K562 (cell line): ENCODE measurements at regions not wholly inside any gene's neighbourhood (a gene's known extent, or its start where the extent isn't known, plus 50 kb on each side); places are given as distances from the start of the nearest gene placed in this dataset.

Experiments
- BHLHE40 ChIP-seq: IDR thresholded peaks from 2 replicates; pipeline ENCODE4 v1.6.1; 2011; ENCODE audit warnings: low read length, improper control_type of control experiment
- CEBPB ChIP-seq: fragments of 450-650 bp; IDR thresholded peaks from 2 replicates; pipeline ENCODE4 v1.6.1; 2016; ENCODE audit warnings: missing genetic modification characterization, missing compliant biosample characterization
- ELF4 ChIP-seq: fragments of 450-650 bp; formaldehyde crosslinking; IDR thresholded peaks from 2 replicates; pipeline ENCODE4 v1.4.0; 2022; ENCODE audit warnings: missing genetic modification characterization
- LARP7 ChIP-seq: fragments of 450-650 bp; IDR thresholded peaks from 2 replicates; pipeline ENCODE4 v1.6.1; 2016
- POLR2AphosphoS2 ChIP-seq: IDR thresholded peaks from 2 replicates; pipeline ENCODE4 v1.6.1; 2012; ENCODE audit warnings: low read length, improper control_type of control experiment
- RUNX1 ChIP-seq: sonication (generic); IDR thresholded peaks from 2 replicates; pipeline ENCODE4 v1.6.1; 2016; ENCODE audit warnings: antibody characterized with exemption, low read depth
- SIRT6 ChIP-seq: IDR thresholded peaks from one replicate; pipeline ENCODE4 v1.6.1; 2012; ENCODE audit warnings: low read depth, mild to moderate bottlenecking, control low read depth, inconsistent platforms, low read length, moderate library complexity
- SOX6 ChIP-seq: fragments of 450-650 bp; IDR thresholded peaks from 2 replicates; pipeline ENCODE4 v1.6.1; 2014; ENCODE audit warnings: mild to moderate bottlenecking
- ZNF174 ChIP-seq: fragments of 250-450 bp; sonication (Bioruptor Pico); IDR thresholded peaks from 2 replicates; pipeline ENCODE4 v1.4.0; 2020; ENCODE audit warnings: mild to moderate bottlenecking
- ZNF23 ChIP-seq: fragments of 250-450 bp; sonication (Bioruptor Pico); IDR thresholded peaks from 2 replicates; pipeline ENCODE4 v1.4.0; 2020; ENCODE audit warnings: mild to moderate bottlenecking
- TF ChIP-seq, protein P1 (sequence below): fragments of 250-450 bp; sonication (Bioruptor Pico); IDR thresholded peaks from 2 replicates; pipeline ENCODE4 v1.8.0; 2021; ENCODE audit warnings: moderate library complexity, mild to moderate bottlenecking, inconsistent platforms
- TF ChIP-seq, protein P2 (sequence below), 3 experiments: IDR thresholded peaks in 2 of 3; conservative IDR thresholded peaks in 1 of 3; 2 replicates each; pipeline ENCODE4 v1.5.1; 2011 to 2012; ENCODE audit warnings: low read length in 3 of 3, mild to moderate bottlenecking in 3 of 3, control low read depth in 2 of 3, improper control_type of control experiment in 1 of 3, inconsistent platforms in 1 of 3, low read depth in 1 of 3, mixed read lengths in 1 of 3, moderate library complexity in 1 of 3; ENCODE audit not compliant: insufficient read depth in 2 of 3
- TF ChIP-seq, protein P3 (sequence below), 2 experiments: fragments of 450-650 bp; formaldehyde crosslinking in 1 of 2; IDR thresholded peaks; 2 replicates each; pipeline versions ENCODE4 v1.4.0 to v1.6.1; 2014 to 2020; ENCODE audit warnings: mild to moderate bottlenecking in 2 of 2, borderline replicate concordance in 1 of 2, low read depth in 1 of 2

DNA sequence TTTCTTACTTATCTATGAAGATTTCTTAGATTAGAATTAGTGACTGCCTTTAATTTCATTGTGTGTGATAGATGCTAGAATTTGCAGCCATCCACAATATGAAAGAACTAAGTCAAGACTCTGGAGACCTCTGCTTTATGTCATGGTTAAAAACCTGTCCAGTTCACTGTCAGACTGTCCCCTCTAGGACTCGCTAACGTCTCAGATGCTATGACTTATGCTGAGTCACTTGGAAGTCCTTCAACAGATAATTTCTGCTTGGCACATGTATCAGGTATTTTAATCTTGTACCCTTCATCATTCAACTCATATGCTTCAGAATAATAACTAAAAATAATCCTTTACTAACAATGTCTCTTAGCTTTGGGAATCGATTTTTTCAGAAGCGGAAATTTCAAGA, 230.5 kb upstream of the DMAC1 start:
- TF ChIP-seq, protein P1, sequence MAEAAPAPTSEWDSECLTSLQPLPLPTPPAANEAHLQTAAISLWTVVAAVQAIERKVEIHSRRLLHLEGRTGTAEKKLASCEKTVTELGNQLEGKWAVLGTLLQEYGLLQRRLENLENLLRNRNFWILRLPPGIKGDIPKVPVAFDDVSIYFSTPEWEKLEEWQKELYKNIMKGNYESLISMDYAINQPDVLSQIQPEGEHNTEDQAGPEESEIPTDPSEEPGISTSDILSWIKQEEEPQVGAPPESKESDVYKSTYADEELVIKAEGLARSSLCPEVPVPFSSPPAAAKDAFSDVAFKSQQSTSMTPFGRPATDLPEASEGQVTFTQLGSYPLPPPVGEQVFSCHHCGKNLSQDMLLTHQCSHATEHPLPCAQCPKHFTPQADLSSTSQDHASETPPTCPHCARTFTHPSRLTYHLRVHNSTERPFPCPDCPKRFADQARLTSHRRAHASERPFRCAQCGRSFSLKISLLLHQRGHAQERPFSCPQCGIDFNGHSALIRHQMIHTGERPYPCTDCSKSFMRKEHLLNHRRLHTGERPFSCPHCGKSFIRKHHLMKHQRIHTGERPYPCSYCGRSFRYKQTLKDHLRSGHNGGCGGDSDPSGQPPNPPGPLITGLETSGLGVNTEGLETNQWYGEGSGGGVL: no peak
- no peak for TF ChIP-seq POLR2AphosphoS2
- TF ChIP-seq LARP7: no peak
- no peak for TF ChIP-seq RUNX1
- TF ChIP-seq ZNF174 (CRISPR knock-in tag): no peak
- no peak for TF ChIP-seq SOX6
- no peak for TF ChIP-seq ELF4 (CRISPR knock-in tag)
- TF ChIP-seq, protein P2, sequence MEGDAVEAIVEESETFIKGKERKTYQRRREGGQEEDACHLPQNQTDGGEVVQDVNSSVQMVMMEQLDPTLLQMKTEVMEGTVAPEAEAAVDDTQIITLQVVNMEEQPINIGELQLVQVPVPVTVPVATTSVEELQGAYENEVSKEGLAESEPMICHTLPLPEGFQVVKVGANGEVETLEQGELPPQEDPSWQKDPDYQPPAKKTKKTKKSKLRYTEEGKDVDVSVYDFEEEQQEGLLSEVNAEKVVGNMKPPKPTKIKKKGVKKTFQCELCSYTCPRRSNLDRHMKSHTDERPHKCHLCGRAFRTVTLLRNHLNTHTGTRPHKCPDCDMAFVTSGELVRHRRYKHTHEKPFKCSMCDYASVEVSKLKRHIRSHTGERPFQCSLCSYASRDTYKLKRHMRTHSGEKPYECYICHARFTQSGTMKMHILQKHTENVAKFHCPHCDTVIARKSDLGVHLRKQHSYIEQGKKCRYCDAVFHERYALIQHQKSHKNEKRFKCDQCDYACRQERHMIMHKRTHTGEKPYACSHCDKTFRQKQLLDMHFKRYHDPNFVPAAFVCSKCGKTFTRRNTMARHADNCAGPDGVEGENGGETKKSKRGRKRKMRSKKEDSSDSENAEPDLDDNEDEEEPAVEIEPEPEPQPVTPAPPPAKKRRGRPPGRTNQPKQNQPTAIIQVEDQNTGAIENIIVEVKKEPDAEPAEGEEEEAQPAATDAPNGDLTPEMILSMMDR (IDR thresholded peaks at IDR 0.05 in 2 of 3, conservative IDR thresholded peaks at IDR 0.05 in 1 of 3; ENCODE audit: insufficient read depth in 2 of 3, low read depth in 1 of 3, low read length in 3 of 3): no peak
- no peak for TF ChIP-seq ZNF23 (CRISPR knock-in tag)
- TF ChIP-seq, protein P3, sequence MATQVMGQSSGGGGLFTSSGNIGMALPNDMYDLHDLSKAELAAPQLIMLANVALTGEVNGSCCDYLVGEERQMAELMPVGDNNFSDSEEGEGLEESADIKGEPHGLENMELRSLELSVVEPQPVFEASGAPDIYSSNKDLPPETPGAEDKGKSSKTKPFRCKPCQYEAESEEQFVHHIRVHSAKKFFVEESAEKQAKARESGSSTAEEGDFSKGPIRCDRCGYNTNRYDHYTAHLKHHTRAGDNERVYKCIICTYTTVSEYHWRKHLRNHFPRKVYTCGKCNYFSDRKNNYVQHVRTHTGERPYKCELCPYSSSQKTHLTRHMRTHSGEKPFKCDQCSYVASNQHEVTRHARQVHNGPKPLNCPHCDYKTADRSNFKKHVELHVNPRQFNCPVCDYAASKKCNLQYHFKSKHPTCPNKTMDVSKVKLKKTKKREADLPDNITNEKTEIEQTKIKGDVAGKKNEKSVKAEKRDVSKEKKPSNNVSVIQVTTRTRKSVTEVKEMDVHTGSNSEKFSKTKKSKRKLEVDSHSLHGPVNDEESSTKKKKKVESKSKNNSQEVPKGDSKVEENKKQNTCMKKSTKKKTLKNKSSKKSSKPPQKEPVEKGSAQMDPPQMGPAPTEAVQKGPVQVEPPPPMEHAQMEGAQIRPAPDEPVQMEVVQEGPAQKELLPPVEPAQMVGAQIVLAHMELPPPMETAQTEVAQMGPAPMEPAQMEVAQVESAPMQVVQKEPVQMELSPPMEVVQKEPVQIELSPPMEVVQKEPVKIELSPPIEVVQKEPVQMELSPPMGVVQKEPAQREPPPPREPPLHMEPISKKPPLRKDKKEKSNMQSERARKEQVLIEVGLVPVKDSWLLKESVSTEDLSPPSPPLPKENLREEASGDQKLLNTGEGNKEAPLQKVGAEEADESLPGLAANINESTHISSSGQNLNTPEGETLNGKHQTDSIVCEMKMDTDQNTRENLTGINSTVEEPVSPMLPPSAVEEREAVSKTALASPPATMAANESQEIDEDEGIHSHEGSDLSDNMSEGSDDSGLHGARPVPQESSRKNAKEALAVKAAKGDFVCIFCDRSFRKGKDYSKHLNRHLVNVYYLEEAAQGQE (IDR thresholded peaks at IDR 0.05; ENCODE audit: borderline replicate concordance): no peak
- TF ChIP-seq, protein P3 (CRISPR knock-in tag; IDR thresholded peaks at IDR 0.05; ENCODE audit: low read depth): no peak
- TF ChIP-seq SIRT6: no peak
- TF ChIP-seq CEBPB (tag): no peak
- TF ChIP-seq BHLHE40: no peak
